ENCODE measurements at regions not wholly inside any gene's neighbourhood (a gene's known extent, or its start where the extent isn't known, plus 50 kb on each side); places are given as distances from the start of the nearest gene placed in this dataset.

- TF ChIP-seq CTCF (IDR thresholded peaks at IDR 0.05; ENCODE audit: low read depth, low read length) (no peak), POLR2A (IDR thresholded peaks at IDR 0.05; ENCODE audit: extremely low read depth, insufficient read length) (no peak), MYC (IDR thresholded peaks at IDR 0.05; ENCODE audit: low read depth, low read length) (no peak), MAX (IDR thresholded peaks at IDR 0.05; ENCODE audit: low read depth, low read length) (no peak)
Observed at GRCh38 chr13:99659226-99659625, 158.0 kb downstream of the TM9SF2 start.
